ENCODE measurements at regions not wholly inside any gene's neighbourhood (a gene's known extent, or its start where the extent isn't known, plus 50 kb on each side); places are given as distances from the start of the nearest gene placed in this dataset.

- TF ChIP-seq CREB1 (IDR thresholded peaks at IDR 0.05; ENCODE audit: low read depth) (no peak), SUZ12 (IDR thresholded peaks at IDR 0.05; ENCODE audit: unreplicated experiment) (no peak), POLR2A (IDR thresholded peaks at IDR 0.05; ENCODE audit: low read depth, low read length) (no peak), SKIL (IDR thresholded peaks at IDR 0.05; ENCODE audit: low read depth, poor library complexity, severe bottlenecking) (no peak), SREBF2 (IDR thresholded peaks at IDR 0.05; ENCODE audit: low read length) (no peak), SP1 (IDR thresholded peaks at IDR 0.05; ENCODE audit: low read depth, low read length) (no peak), TCF7 (IDR thresholded peaks at IDR 0.05; ENCODE audit: borderline replicate concordance) (no peak), CTCF (IDR thresholded peaks at IDR 0.05 in 2 of 3, conservative IDR thresholded peaks at IDR 0.05 in 1 of 3; ENCODE audit: control insufficient read depth in 2 of 3, extremely low read depth in 1 of 3, insufficient read depth in 1 of 3, low read depth in 3 of 3, low read length in 3 of 3) (no peak), MYC (IDR thresholded peaks at IDR 0.05; ENCODE audit: insufficient read depth, insufficient read length, insufficient replicate concordance, low read length, severe bottlenecking) (no peak), POLR2AphosphoS5 (IDR thresholded peaks at IDR 0.05; ENCODE audit: low read length) (no peak)
Measured at GRCh38 chr14:89013698-89014568, 189.5 kb downstream of the TTC8 start.
